ENCODE measurements at regions not wholly inside any gene's neighbourhood (a gene's known extent, or its start where the extent isn't known, plus 50 kb on each side); places are given as distances from the start of the nearest gene placed in this dataset.

- no peaks in the 10 kb centered on the region for H3K36me3 ChIP-seq (ENCODE audit: insufficient read depth, low read length)
- H3K9ac ChIP-seq (ENCODE audit: low read depth, low read length), result no peak overlapping the region
- no peaks in the 10 kb centered on the region for H3K9me3 ChIP-seq (ENCODE audit: control insufficient read depth, insufficient read depth, low read length)
- H3K4me1 ChIP-seq (ENCODE audit: insufficient read depth, low read length), result no peaks in the 10 kb centered on the region
Observed at GRCh38 chr10:61356354-61356753, 96.8 kb downstream of the TMEM26 start.

- H3K9me3 ChIP-seq (ENCODE audit: control insufficient read depth, insufficient read depth, low read length), result no peaks in the 10 kb centered on the region
Observed at GRCh38 chr10:61355211-61355610, 98.0 kb downstream of the TMEM26 start.

GRCh38 chr10:61354401-61354975 lies 98.7 kb downstream of the TMEM26 start:
- no peak overlapping the region for H3K9ac ChIP-seq (ENCODE audit: low read depth, low read length)
- H3K4me1 ChIP-seq (ENCODE audit: insufficient read depth, low read length), result no peaks in the 10 kb centered on the region
- H3K36me3 ChIP-seq (ENCODE audit: insufficient read depth, low read length), result no peaks in the 10 kb centered on the region
- H3K9me3 ChIP-seq (ENCODE audit: control insufficient read depth, insufficient read depth, low read length), result no peaks in the 10 kb centered on the region

More at GRCh38 chr10:61355211-61355610, 98.0 kb downstream of the TMEM26 start:
- Histone ChIP-seq H3K4me1 (ENCODE audit: insufficient read depth, low read length) (no peaks in the 10 kb centered on the region), H3K9ac (ENCODE audit: low read depth, low read length) (no peak overlapping the region), H3K36me3 (ENCODE audit: insufficient read depth, low read length) (no peaks in the 10 kb centered on the region)

- Histone ChIP-seq H3K36me3 (ENCODE audit: insufficient read depth, low read length) (no peaks in the 10 kb centered on the region), H3K9ac (ENCODE audit: low read depth, low read length) (no peak overlapping the region), H3K4me1 (ENCODE audit: insufficient read depth, low read length) (no peaks in the 10 kb centered on the region), H3K9me3 (ENCODE audit: control insufficient read depth, insufficient read depth, low read length) (no peaks in the 10 kb centered on the region)
Observed at GRCh38 chr10:61350794-61351193, 102.4 kb downstream of the TMEM26 start.

- Histone ChIP-seq H3K4me1 (ENCODE audit: insufficient read depth, low read length) (no peaks in the 10 kb centered on the region), H3K9me3 (ENCODE audit: control insufficient read depth, insufficient read depth, low read length) (no peaks in the 10 kb centered on the region), H3K36me3 (ENCODE audit: insufficient read depth, low read length) (no peaks in the 10 kb centered on the region), H3K9ac (ENCODE audit: low read depth, low read length) (no peak overlapping the region)
Observed at GRCh38 chr10:61350068-61350467, 103.1 kb downstream of the TMEM26 start.

GRCh38 chr10:61346796-61347413 lies 106.3 kb downstream of the TMEM26 start:
- Histone ChIP-seq H3K4me1 (ENCODE audit: insufficient read depth, low read length) (no peaks in the 10 kb centered on the region), H3K36me3 (ENCODE audit: insufficient read depth, low read length) (no peaks in the 10 kb centered on the region), H3K9me3 (ENCODE audit: control insufficient read depth, insufficient read depth, low read length) (no peaks in the 10 kb centered on the region), H3K9ac (ENCODE audit: low read depth, low read length) (no peak overlapping the region)

- Histone ChIP-seq H3K4me1 (ENCODE audit: insufficient read depth, low read length) (no peaks in the 10 kb centered on the region), H3K9me3 (ENCODE audit: control insufficient read depth, insufficient read depth, low read length) (no peaks in the 10 kb centered on the region), H3K9ac (ENCODE audit: low read depth, low read length) (no peak overlapping the region), H3K36me3 (ENCODE audit: insufficient read depth, low read length) (no peaks in the 10 kb centered on the region)
Observed at GRCh38 chr10:61343796-61344195, 109.4 kb downstream of the TMEM26 start.

GRCh38 chr10:61342858-61343572 lies 110.2 kb downstream of the TMEM26 start:
- no peaks in the 10 kb centered on the region for H3K4me1 ChIP-seq (ENCODE audit: insufficient read depth, low read length)
- H3K9me3 ChIP-seq (ENCODE audit: control insufficient read depth, insufficient read depth, low read length), result no peaks in the 10 kb centered on the region
- no peaks in the 10 kb centered on the region for H3K36me3 ChIP-seq (ENCODE audit: insufficient read depth, low read length)
- H3K9ac ChIP-seq (ENCODE audit: low read depth, low read length), result no peak overlapping the region

- Histone ChIP-seq H3K9me3 (ENCODE audit: control insufficient read depth, insufficient read depth, low read length) (no peaks in the 10 kb centered on the region), H3K9ac (ENCODE audit: low read depth, low read length) (no peak overlapping the region), H3K36me3 (ENCODE audit: insufficient read depth, low read length) (no peaks in the 10 kb centered on the region), H3K4me1 (ENCODE audit: insufficient read depth, low read length) (no peaks in the 10 kb centered on the region)
Observed at GRCh38 chr10:61341008-61341407, 112.2 kb downstream of the TMEM26 start.

GRCh38 chr10:61338146-61338545 lies 115.0 kb downstream of the TMEM26 start:
- Histone ChIP-seq H3K9ac (ENCODE audit: low read depth, low read length) (no peak overlapping the region), H3K36me3 (ENCODE audit: insufficient read depth, low read length) (no peaks in the 10 kb centered on the region), H3K4me1 (ENCODE audit: insufficient read depth, low read length) (no peaks in the 10 kb centered on the region), H3K9me3 (ENCODE audit: control insufficient read depth, insufficient read depth, low read length) (no peaks in the 10 kb centered on the region)

- no peaks in the 10 kb centered on the region for H3K4me1 ChIP-seq (ENCODE audit: insufficient read depth, low read length)
- no peak overlapping the region for H3K9ac ChIP-seq (ENCODE audit: low read depth, low read length)
- H3K9me3 ChIP-seq (ENCODE audit: control insufficient read depth, insufficient read depth, low read length), result no peaks in the 10 kb centered on the region
- H3K36me3 ChIP-seq (ENCODE audit: insufficient read depth, low read length), result no peaks in the 10 kb centered on the region
Observed at GRCh38 chr10:61337741-61338140, 115.4 kb downstream of the TMEM26 start.

- no peak overlapping the region for H3K9ac ChIP-seq (ENCODE audit: low read depth, low read length)
- H3K4me1 ChIP-seq (ENCODE audit: insufficient read depth, low read length), result no peaks in the 10 kb centered on the region
- no peaks in the 10 kb centered on the region for H3K36me3 ChIP-seq (ENCODE audit: insufficient read depth, low read length)
- H3K9me3 ChIP-seq (ENCODE audit: control insufficient read depth, insufficient read depth, low read length), result no peaks in the 10 kb centered on the region
Observed at GRCh38 chr10:61336831-61337230, 116.3 kb downstream of the TMEM26 start.

- H3K9ac ChIP-seq (ENCODE audit: low read depth, low read length), result no peak overlapping the region
- H3K4me1 ChIP-seq (ENCODE audit: insufficient read depth, low read length), result no peaks in the 10 kb centered on the region
- H3K36me3 ChIP-seq (ENCODE audit: insufficient read depth, low read length), result no peaks in the 10 kb centered on the region
- H3K9me3 ChIP-seq (ENCODE audit: control insufficient read depth, insufficient read depth, low read length), result no peaks in the 10 kb centered on the region; the same call in 1 of the 2 replicates
Observed at GRCh38 chr10:61335359-61335758, 117.8 kb downstream of the TMEM26 start.

GRCh38 chr10:61332581-61332980 lies 120.6 kb downstream of the TMEM26 start:
- no peaks in the 10 kb centered on the region for H3K4me1 ChIP-seq (ENCODE audit: insufficient read depth, low read length)
- H3K36me3 ChIP-seq (ENCODE audit: insufficient read depth, low read length), result no peaks in the 10 kb centered on the region
- no peaks in the 10 kb centered on the region; the same call in none of the 2 replicates for H3K9me3 ChIP-seq (ENCODE audit: control insufficient read depth, insufficient read depth, low read length)
- H3K9ac ChIP-seq (ENCODE audit: low read depth, low read length), result no peak overlapping the region

- Histone ChIP-seq H3K36me3 (ENCODE audit: insufficient read depth, low read length) (no peaks in the 10 kb centered on the region), H3K9me3 (ENCODE audit: control insufficient read depth, insufficient read depth, low read length) (no peaks in the 10 kb centered on the region; the same call in none of the 2 replicates), H3K4me1 (ENCODE audit: insufficient read depth, low read length) (no peaks in the 10 kb centered on the region), H3K9ac (ENCODE audit: low read depth, low read length) (no peak overlapping the region)
Observed at GRCh38 chr10:61330669-61331068, 122.5 kb downstream of the TMEM26 start.
